NCI-H774 (cell line): ENCODE measurements at regions not wholly inside any gene's neighbourhood (a gene's known extent, or its start where the extent isn't known, plus 50 kb on each side); places are given as distances from the start of the nearest gene placed in this dataset.

ENCODE experiments used
- DNase-seq: peaks from one replicate; lab custom pipeline; 2025; lab: John Stamatoyannopoulos, UW

- no peak for DNase-seq
These were observed 250.0 kb upstream of the TNC start for GRCh38 chr9:115367780-115368525.

- DNase-seq = no peak
These were observed 251.5 kb upstream of the TNC start for GRCh38 chr9:115369322-115369957.

GRCh38 chr9:115373000-115373709, 255.2 kb upstream of the TNC start:
- no peak for DNase-seq

- DNase-seq = no peak
These were observed 255.7 kb upstream of the TNC start for GRCh38 chr9:115373710-115374045.

GRCh38 chr9:115374724-115375268, 256.8 kb upstream of the TNC start:
- no peak for DNase-seq

GRCh38 chr9:115378241-115378640, 260.3 kb upstream of the TNC start:
- DNase-seq = no peak

- DNase-seq = no peak
These were observed 260.8 kb upstream of the TNC start for GRCh38 chr9:115378758-115379157.

GRCh38 chr9:115379719-115380118, 261.8 kb upstream of the TNC start:
- no peak for DNase-seq

GRCh38 chr9:115382865-115383264, 264.9 kb upstream of the TNC start:
- DNase-seq = no peak

GRCh38 chr9:115385383-115386122, 267.6 kb upstream of the TNC start:
- no peak for DNase-seq

GRCh38 chr9:115386963-115387770, 269.2 kb upstream of the TNC start:
- DNase-seq = no peak

- DNase-seq = no peak
These were observed 273.3 kb upstream of the TNC start for GRCh38 chr9:115391168-115391825.

- DNase-seq = no peak
These were observed 276.2 kb upstream of the TNC start for GRCh38 chr9:115393976-115394775.

GRCh38 chr9:115395511-115396021, 277.6 kb upstream of the TNC start:
- peak; percentile 47 for DNase-seq

- DNase-seq = no peak
These were observed 278.1 kb upstream of the TNC start for GRCh38 chr9:115396071-115396529.

GRCh38 chr9:115397591-115398312, 279.8 kb upstream of the TNC start:
- no peak for DNase-seq

GRCh38 chr9:115398313-115398650, 280.3 kb upstream of the TNC start:
- no peak for DNase-seq

GRCh38 chr9:115398996-115399395, 281.0 kb upstream of the TNC start:
- DNase-seq = no peak

- DNase-seq = no peak
These were observed 282.8 kb upstream of the TNC start for GRCh38 chr9:115400796-115401195.
